GM18508 (cell line): ENCODE measurements at regions not wholly inside any gene's neighbourhood (a gene's known extent, or its start where the extent isn't known, plus 50 kb on each side); places are given as distances from the start of the nearest gene placed in this dataset.
"Not testable (repeated sequence)": the region's sequence is repeated elsewhere in the genome, so short reads cannot be mapped to it uniquely, and the experiment has no call there.

Experiments
- ATAC-seq: cut with Tn5 transposase; IDR thresholded peaks from one replicate; pipeline ENCODE4 v1.9.1; 2021; ENCODE audit warnings: moderate number of reproducible peaks; ENCODE audit not compliant: insufficient read depth, unreplicated experiment

GRCh38 chr21:23899561-23899960 lies 1707.7 kb downstream of the MRPL39 start:
- no peak for ATAC-seq

GRCh38 chr21:23890652-23891051 lies 1716.6 kb downstream of the MRPL39 start:
- no peak for ATAC-seq

DNA sequence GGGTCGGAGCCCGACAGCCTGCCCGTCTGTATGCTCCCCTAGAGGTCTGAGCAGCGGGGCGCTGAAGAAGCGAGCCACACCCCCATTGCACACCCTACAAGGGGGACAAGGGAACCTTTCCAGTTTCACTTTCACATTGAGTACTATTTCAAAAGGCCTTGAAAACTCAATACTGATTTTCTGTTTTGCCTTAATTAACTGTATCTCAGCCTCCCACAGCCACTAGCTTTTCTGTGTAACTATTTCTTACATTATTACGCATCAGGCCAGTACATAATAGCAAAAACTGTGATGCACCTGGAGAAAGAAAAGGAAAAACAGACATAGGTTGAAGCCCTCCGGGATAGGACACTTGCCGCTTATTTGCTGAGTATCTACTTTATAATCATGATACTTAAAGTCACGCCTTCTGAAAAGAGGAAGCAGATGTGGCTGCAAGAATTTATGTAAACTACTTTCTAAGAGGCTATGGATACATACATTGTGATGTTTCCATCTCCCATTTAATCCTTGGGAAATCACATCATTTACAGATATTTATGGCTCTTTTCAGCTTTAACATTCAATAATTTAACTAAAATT lies 1719.5 kb downstream of the MRPL39 start:
- ATAC-seq: peak; percentile 89

DNA sequence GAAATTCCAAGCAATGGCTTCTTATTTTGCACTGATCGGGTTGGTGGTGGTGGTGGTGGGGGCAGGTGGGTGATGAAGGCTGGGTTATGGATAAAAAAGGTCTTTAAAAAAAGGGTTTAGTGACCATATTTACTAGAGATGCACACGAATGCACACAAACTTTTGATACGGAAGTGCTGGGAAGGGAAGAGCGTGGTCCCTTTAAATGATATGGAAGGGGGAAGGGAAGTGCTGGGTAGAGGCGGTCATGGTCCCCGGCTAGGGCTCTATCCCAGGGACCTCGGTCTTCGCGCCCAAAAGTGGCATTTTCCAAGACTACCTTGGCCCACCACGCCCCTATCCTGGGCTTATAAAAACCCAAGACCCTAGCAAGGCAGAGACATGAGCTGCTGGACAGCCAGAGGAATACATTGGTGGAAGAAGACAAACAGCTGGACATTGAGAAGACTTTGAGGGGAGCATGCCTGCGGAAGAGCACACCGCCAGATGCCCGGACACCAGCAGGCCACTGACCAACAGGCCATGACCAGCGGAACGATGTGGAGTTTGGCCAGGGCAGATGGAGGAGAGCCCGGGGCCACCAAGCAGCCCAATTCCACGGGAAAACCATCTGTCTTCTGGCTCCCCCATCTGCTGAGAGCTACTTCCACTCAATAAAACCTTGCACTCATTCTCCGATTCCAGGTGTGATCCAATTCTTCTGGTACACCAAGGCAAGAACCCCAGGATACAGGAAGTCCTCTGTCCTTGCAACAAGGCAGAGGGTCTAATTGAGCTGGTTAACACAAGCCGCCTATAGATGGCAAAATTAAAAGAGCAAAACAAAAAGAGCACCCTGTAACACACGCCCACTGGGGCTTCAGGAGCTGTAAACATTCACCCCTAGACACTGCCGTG lies 1720.2 kb downstream of the MRPL39 start:
- no peak for ATAC-seq

DNA sequence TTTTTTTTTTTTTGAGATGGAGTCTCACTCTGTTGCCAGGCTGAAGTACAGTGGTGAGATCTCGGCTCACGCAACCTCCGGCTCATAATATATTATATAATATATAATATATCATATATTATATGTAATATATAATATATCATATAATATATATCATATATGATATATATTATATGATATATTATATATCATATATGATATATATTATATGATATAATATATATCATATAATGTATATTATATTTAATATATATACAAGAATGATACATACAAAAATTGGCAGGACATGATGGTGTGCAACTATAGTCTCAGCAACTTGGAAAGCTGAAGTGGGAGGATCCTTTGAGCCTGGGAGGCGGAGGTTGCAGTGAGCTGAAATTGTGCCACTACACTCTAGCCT lies 1725.5 kb downstream of the MRPL39 start:
- ATAC-seq: no peak

- ATAC-seq: no peak
Observed at GRCh38 chr21:23876925-23877558, 1730.2 kb downstream of the MRPL39 start.

GRCh38 chr21:23874271-23874670 lies 1733.0 kb downstream of the MRPL39 start:
- ATAC-seq: no peak

GRCh38 chr21:23861911-23862504 lies 1745.3 kb downstream of the MRPL39 start:
- no peak for ATAC-seq

- ATAC-seq: no peak
Observed at GRCh38 chr21:23858878-23859277, 1748.4 kb downstream of the MRPL39 start.

DNA sequence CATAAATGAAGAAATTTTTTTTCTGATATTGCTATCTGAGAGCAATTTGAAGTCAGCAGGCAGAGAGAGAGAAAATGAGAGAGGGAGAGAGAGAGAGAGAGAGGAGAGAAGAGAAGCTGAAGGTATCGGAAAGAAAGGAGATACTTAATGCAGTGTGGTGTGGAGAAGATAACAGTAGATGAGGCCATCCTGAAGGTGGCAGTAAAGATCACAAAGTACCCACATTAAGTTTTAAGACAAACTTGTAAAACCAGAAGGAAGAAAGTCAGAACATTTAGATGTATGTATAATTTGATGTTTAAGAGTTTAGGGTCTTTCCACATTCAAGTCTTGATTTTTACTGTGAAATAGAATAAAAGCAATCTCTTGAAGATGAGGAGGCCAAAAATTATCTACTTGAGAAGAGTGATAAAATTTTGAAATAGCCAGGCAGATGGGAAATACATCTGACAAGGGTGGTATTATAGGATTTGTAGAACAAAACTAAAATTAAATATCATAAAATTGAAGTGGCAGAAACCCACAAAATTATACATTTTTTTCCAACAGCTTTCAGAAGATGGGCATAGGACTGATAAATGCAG lies 1753.4 kb downstream of the MRPL39 start:
- ATAC-seq: no peak

DNA sequence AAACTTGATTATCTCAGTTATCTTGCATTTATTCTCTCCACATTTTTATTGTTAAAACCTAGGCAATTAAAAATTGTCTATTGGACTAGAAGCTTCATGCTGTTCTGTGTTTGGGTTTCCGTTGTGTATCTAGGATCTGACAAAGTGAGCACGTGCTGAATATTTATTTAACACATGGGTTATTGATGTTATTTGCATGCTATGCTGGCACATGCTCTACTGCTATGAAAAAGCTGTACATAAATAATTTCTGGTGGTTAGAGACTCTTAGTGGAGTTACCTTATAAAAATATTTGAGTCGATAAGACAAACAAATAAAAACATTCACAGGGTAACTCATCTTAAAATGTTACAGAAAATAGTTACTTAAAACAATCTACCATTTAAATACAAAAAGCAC lies 1769.7 kb downstream of the MRPL39 start:
- ATAC-seq: no peak

DNA sequence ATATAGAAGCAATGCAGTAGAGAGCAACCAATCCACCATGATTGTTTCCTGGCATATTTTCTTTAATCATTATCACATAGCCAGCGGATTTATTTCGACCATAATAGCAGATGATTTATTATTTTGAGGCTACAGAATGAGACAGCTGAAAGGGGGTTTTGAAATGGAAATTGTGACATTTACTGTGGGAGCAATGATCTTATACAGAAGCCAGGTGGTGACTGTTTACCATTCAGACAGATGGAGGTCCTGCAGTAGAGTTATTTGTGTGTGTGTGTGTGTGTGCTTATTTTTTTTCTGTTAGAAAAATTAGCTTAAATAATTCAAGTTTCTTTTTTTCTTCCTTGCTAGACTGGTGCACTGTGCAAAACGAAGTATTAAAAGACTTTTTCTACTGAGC lies 1784.5 kb downstream of the MRPL39 start:
- no peak for ATAC-seq

GRCh38 chr21:23817337-23817736 lies 1789.9 kb downstream of the MRPL39 start:
- no peak for ATAC-seq

GRCh38 chr21:23812485-23812884 lies 1794.8 kb downstream of the MRPL39 start:
- no peak for ATAC-seq

DNA sequence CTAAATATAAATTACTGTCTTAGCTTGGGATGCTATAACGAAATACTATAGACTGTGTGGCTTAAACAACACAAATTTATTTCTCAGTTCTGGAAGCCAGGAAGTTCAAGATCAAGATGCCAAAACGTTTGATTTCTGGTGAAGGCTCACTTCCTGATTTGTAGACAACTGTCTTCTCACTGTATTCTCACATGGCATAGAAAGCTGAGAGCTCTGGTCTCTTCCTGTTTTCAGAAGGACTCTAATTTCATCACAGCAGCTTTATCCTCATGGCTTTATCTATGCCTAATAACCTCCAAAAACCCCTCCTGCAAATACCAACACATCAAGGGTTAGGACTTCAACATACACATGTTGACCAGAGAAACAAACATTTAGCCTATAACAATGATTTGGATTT lies 1795.5 kb downstream of the MRPL39 start:
- ATAC-seq: no peak

DNA sequence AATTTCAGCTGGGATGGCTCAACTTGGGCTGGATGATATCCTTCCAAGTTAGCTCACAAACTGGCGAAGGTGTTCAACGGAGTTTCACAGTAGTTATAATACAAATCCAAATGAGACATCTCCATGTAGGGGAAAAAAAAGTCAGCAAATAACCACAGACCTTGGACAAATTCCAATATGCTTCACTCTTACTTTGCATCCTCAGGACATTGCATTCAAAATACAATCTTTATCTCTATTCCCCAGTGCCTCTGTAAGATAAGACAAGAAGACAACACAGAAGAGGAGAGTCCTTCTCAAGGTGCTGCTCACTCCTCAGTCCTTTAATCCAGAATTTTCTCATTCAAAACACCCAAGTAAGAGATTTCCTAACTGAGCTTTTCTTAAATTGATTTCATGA lies 1797.7 kb downstream of the MRPL39 start:
- no peak for ATAC-seq

- ATAC-seq: not testable (repeated sequence)
Observed at GRCh38 chr21:23806966-23807548, 1800.2 kb downstream of the MRPL39 start.

DNA sequence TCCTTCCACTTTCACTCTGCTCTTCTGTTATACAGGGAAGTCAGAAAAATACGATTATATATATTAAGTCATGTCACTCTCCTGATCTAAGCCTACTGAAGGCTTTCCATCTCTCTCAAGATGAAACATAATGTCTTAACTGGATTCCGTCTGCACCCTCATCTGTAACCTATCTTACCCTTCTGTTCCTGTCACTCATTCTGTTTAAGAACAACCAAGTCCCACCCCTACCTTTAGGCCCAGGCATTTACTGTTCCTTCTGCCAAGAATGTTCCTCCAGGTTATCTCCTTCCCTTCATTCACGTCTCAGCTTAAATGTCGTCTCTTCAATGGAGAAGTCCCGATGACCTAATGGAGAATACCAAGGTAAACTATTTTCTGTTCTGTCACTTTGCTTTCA lies 1802.4 kb downstream of the MRPL39 start:
- no peak for ATAC-seq

DNA sequence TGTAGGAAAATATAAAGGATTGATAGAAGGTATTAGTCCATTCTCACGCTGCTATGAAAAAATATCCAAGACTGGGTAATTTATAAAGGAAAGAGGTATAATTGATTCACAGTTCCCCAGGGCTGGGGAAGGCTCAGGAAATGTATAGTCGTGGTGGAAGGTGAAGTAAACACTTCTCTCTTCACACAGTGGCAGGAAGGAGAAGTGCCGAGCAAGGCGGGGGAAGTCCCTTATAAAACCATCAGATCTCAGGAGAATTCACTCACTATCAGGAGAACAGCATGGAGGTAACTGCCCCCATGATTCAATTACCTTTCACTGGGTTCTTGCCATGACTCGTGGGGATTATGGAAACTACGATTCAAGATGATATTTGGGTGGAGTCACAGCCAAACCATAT lies 1806.0 kb downstream of the MRPL39 start:
- no peak for ATAC-seq

GRCh38 chr21:23799376-23799775 lies 1807.9 kb downstream of the MRPL39 start:
- ATAC-seq: no peak
